ENCODE measurements at regions not wholly inside any gene's neighbourhood (a gene's known extent, or its start where the extent isn't known, plus 50 kb on each side); places are given as distances from the start of the nearest gene placed in this dataset.

DNA sequence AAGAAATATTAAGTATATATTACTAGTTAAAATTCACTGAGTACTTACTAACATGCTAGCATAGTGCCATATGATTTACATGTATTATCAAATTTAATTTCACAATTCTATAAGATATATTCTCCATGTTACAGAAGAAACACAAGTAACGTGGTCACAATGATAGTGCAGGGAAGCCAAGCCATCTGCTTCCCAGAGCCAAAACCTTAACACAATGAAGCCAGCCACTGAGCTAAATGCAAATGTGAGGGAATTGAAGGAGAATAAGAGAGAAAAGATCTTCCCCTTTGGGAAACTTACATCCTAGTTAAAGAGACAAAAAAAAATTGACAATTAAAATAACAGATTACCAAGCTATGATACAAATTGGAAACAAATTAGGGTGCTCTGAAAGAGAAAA lies 63.6 kb downstream of the ELAPOR2 start:
- no peak overlapping the region for H2AFZ ChIP-seq (ENCODE audit: control insufficient read depth, low read depth, low read length)
- no peaks in the 10 kb centered on the region for H3K27me3 ChIP-seq (replicated peaks in 1 of 2; ENCODE audit: control insufficient read depth in 2 of 2, insufficient read depth in 2 of 2, low read length in 1 of 2)
- no peak overlapping the region for H3K9ac ChIP-seq (ENCODE audit: control insufficient read depth, insufficient read depth, low read length)
- ATAC-seq (no peak), FAIRE-seq (no peak), DNase-seq (ENCODE audit: low read depth, low spot score) (no peak)
- in situ Hi-C loops (cut with MboI): no loop called here
- H4K20me1 ChIP-seq (ENCODE audit: control insufficient read depth, insufficient read depth): no peaks in the 10 kb centered on the region
- BruUV-seq (replicated peaks): no TSS peak
- H3K27ac ChIP-seq (ENCODE audit: control insufficient read depth, insufficient read depth): no peak overlapping the region
- H3K4me3 ChIP-seq: no peak overlapping the region
- POLR2A ChIA-PET: no interaction called here
- H3K79me2 ChIP-seq (ENCODE audit: control insufficient read depth, insufficient read depth, low read length): no peaks in the 10 kb centered on the region
- RAD21 ChIA-PET (ENCODE audit: unreplicated experiment): no interaction called here
- H3K4me1 ChIP-seq (ENCODE audit: control insufficient read depth, insufficient read depth, low read length): no peaks in the 10 kb centered on the region
- no peak overlapping the region for H3K4me2 ChIP-seq (ENCODE audit: control insufficient read depth, insufficient read depth)
- CTCF ChIA-PET: no interaction called here
- H3K36me3 ChIP-seq (ENCODE audit: control insufficient read depth in 2 of 2, insufficient read depth in 2 of 2, low read length in 1 of 2): no peaks in the 10 kb centered on the region
- intact Hi-C loops (cut with micrococcal nuclease; ENCODE audit: unreplicated experiment): no loop called here
- H3K9me3 ChIP-seq (replicated peaks; ENCODE audit: control insufficient read depth, insufficient read depth, low read length): no peaks in the 10 kb centered on the region
- no peak for TF ChIP-seq ATF2 (IDR thresholded peaks at IDR 0.05; ENCODE audit: low read length)
- no peak for TF ChIP-seq RB1 (IDR thresholded peaks at IDR 0.05; ENCODE audit: borderline replicate concordance)
- TF ChIP-seq ZNF274 (IDR thresholded peaks at IDR 0.05; ENCODE audit: insufficient read depth, insufficient read length): no peak
- TF ChIP-seq, protein P1, sequence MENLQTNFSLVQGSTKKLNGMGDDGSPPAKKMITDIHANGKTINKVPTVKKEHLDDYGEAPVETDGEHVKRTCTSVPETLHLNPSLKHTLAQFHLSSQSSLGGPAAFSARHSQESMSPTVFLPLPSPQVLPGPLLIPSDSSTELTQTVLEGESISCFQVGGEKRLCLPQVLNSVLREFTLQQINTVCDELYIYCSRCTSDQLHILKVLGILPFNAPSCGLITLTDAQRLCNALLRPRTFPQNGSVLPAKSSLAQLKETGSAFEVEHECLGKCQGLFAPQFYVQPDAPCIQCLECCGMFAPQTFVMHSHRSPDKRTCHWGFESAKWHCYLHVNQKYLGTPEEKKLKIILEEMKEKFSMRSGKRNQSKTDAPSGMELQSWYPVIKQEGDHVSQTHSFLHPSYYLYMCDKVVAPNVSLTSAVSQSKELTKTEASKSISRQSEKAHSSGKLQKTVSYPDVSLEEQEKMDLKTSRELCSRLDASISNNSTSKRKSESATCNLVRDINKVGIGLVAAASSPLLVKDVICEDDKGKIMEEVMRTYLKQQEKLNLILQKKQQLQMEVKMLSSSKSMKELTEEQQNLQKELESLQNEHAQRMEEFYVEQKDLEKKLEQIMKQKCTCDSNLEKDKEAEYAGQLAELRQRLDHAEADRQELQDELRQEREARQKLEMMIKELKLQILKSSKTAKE (IDR thresholded peaks at IDR 0.05; ENCODE audit: low read depth, poor library complexity, severe bottlenecking): no peak
- no peak for TF ChIP-seq JUND (IDR thresholded peaks at IDR 0.05; ENCODE audit: low read depth, low read length)
- no peak for TF ChIP-seq CBX5 (IDR thresholded peaks at IDR 0.05; ENCODE audit: low read depth)
- no peak for TF ChIP-seq CBX3 (IDR thresholded peaks at IDR 0.05; ENCODE audit: borderline replicate concordance, low read depth)
- TF ChIP-seq CUX1 (IDR thresholded peaks at IDR 0.05; ENCODE audit: insufficient replicate concordance, low read depth, low read length): no peak
- TF ChIP-seq CTCF (IDR thresholded peaks at IDR 0.05 in 2 of 3, conservative IDR thresholded peaks at IDR 0.05 in 1 of 3; ENCODE audit: control insufficient read depth in 2 of 3, extremely low read depth in 1 of 3, insufficient read depth in 1 of 3, low read depth in 3 of 3, low read length in 3 of 3): no peak
- WGBS (ENCODE audit: insufficient coverage, insufficient replicate concordance, low lambda C conversion rate, missing lambda C conversion rate): 76% methylated on average over 1 of the region's 1 CpG
- SMC1A ChIA-PET (ENCODE audit: uncharacterized antibody, unreplicated experiment): no interaction called here
